ENCODE measurements at regions not wholly inside any gene's neighbourhood (a gene's known extent, or its start where the extent isn't known, plus 50 kb on each side); places are given as distances from the start of the nearest gene placed in this dataset.

DNA sequence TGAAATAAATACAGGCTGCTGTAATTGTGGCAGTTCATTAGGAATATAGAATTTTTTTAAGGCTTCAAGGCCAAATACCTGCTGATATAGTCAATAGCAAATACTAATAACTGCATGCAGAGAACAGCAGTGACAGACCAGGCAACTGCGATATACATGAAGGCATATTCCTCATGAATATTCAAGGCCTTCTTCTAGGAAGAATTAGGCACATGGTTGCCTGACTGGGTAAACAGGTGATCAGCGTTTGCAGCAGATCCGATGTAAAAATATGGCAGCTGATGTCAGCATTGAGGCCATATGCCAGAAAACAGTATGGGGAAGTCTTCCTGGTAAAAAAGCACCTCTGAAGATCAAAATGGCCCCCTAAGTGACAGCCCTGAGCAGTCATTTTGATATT, 629.7 kb downstream of the UQCRFS1 start:
- Histone ChIP-seq H3K4me3 (ENCODE audit: control insufficient read depth in 1 of 2, extremely low read depth in 1 of 2, low read length in 1 of 2) (no peak overlapping the region), H3K27me3 (replicated peaks in 1 of 2; ENCODE audit: control insufficient read depth in 2 of 2, extremely low read depth in 1 of 2, insufficient read depth in 2 of 2, low read length in 1 of 2) (no peaks in the 10 kb centered on the region), H3K36me3 (ENCODE audit: control insufficient read depth in 2 of 2, extremely low read depth in 1 of 2, insufficient read depth in 1 of 2, low read length in 1 of 2) (no peaks in the 10 kb centered on the region), H3K27ac (ENCODE audit: low read length) (no peak overlapping the region), H3K9me3 (no peaks in the 10 kb centered on the region), H3K4me1 (ENCODE audit: control insufficient read depth in 1 of 2, extremely low read depth in 1 of 2, insufficient read depth in 2 of 2, low read length in 2 of 2) (no peaks in the 10 kb centered on the region)
- Mint-ChIP-seq H3K4me1 (no peaks in the 10 kb centered on the region), H3K4me3 (no peak overlapping the region), H3K36me3 (no peaks in the 10 kb centered on the region), H3K27me3 (no peaks in the 10 kb centered on the region), H3K9me3 (no peaks in the 10 kb centered on the region), H3K27ac (no peak overlapping the region)
- no peak for ATAC-seq (replicated peaks in 1 of 4)
- ChIA-PET CTCF (no interaction called here), POLR2A (no interaction called here)
- WGBS (ENCODE audit: insufficient coverage), result 93% methylated on average over 3 of the region's 3 CpGs
- no peak for DNase-seq

GRCh38 chr19:28582796-28583195, 630.2 kb downstream of the UQCRFS1 start:
- Histone ChIP-seq H3K36me3 (ENCODE audit: control insufficient read depth in 2 of 2, extremely low read depth in 1 of 2, insufficient read depth in 1 of 2, low read length in 1 of 2) (no peaks in the 10 kb centered on the region), H3K27me3 (replicated peaks in 1 of 2; ENCODE audit: control insufficient read depth in 2 of 2, extremely low read depth in 1 of 2, insufficient read depth in 2 of 2, low read length in 1 of 2) (no peaks in the 10 kb centered on the region), H3K9me3 (no peaks in the 10 kb centered on the region), H3K27ac (ENCODE audit: low read length) (no peak overlapping the region), H3K4me1 (ENCODE audit: control insufficient read depth in 1 of 2, extremely low read depth in 1 of 2, insufficient read depth in 2 of 2, low read length in 2 of 2) (no peaks in the 10 kb centered on the region), H3K4me3 (ENCODE audit: control insufficient read depth in 1 of 2, extremely low read depth in 1 of 2, low read length in 1 of 2) (no peak overlapping the region)
- H3K4me3 Mint-ChIP-seq, result no peak overlapping the region
- H3K9me3 Mint-ChIP-seq, result no peaks in the 10 kb centered on the region
- no peaks in the 10 kb centered on the region for H3K4me1 Mint-ChIP-seq
- ATAC-seq (replicated peaks in 1 of 4) (no peak), DNase-seq (no peak)
- CTCF ChIA-PET, result no interaction called here
- no peak overlapping the region for H3K27ac Mint-ChIP-seq
- H3K36me3 Mint-ChIP-seq, result no peaks in the 10 kb centered on the region
- no CpG with 5 or more reads among the region's 2 CpGs for WGBS (ENCODE audit: insufficient coverage)
- no peaks in the 10 kb centered on the region for H3K27me3 Mint-ChIP-seq
- POLR2A ChIA-PET, result no interaction called here

- WGBS (ENCODE audit: insufficient coverage), result 84% methylated on average over 4 of the region's 6 CpGs
- Histone ChIP-seq H3K27me3 (replicated peaks in 1 of 2; ENCODE audit: control insufficient read depth in 2 of 2, extremely low read depth in 1 of 2, insufficient read depth in 2 of 2, low read length in 1 of 2) (no peaks in the 10 kb centered on the region), H3K4me3 (ENCODE audit: control insufficient read depth in 1 of 2, extremely low read depth in 1 of 2, low read length in 1 of 2) (no peak overlapping the region), H3K9me3 (no peaks in the 10 kb centered on the region), H3K27ac (ENCODE audit: low read length) (no peak overlapping the region), H3K4me1 (ENCODE audit: control insufficient read depth in 1 of 2, extremely low read depth in 1 of 2, insufficient read depth in 2 of 2, low read length in 2 of 2) (no peaks in the 10 kb centered on the region), H3K36me3 (ENCODE audit: control insufficient read depth in 2 of 2, extremely low read depth in 1 of 2, insufficient read depth in 1 of 2, low read length in 1 of 2) (no peaks in the 10 kb centered on the region)
- no peak overlapping the region for H3K27ac Mint-ChIP-seq
- H3K9me3 Mint-ChIP-seq, result no peaks in the 10 kb centered on the region
- ATAC-seq (replicated peaks in 1 of 4) (no peak), DNase-seq (no peak)
- H3K4me3 Mint-ChIP-seq, result no peak overlapping the region
- no peaks in the 10 kb centered on the region for H3K36me3 Mint-ChIP-seq
- ChIA-PET POLR2A (no interaction called here), CTCF (no interaction called here)
- no peaks in the 10 kb centered on the region for H3K27me3 Mint-ChIP-seq
- H3K4me1 Mint-ChIP-seq, result no peaks in the 10 kb centered on the region
These were observed 630.6 kb downstream of the UQCRFS1 start for GRCh38 chr19:28582344-28582743.

DNA sequence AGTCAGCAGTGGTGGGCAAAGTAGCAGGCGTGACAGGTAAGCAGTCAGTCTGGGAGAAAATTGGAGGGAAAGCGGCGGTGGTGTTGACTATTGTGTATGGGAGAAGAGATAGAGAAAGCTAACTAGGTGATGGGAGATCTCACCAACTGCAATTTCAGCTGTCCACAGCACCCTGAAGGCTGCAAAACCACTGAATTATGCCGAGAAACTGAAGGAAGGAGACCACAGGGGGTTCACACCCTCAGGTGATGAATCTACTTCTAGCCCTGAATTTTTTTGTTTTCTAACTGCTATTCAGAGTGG, 631.5 kb downstream of the UQCRFS1 start:
- Histone ChIP-seq H3K4me1 (ENCODE audit: control insufficient read depth in 1 of 2, extremely low read depth in 1 of 2, insufficient read depth in 2 of 2, low read length in 2 of 2) (no peaks in the 10 kb centered on the region), H3K9me3 (no peaks in the 10 kb centered on the region), H3K4me3 (ENCODE audit: control insufficient read depth in 1 of 2, extremely low read depth in 1 of 2, low read length in 1 of 2) (no peak overlapping the region), H3K36me3 (ENCODE audit: control insufficient read depth in 2 of 2, extremely low read depth in 1 of 2, insufficient read depth in 1 of 2, low read length in 1 of 2) (no peaks in the 10 kb centered on the region), H3K27me3 (replicated peaks in 1 of 2; ENCODE audit: control insufficient read depth in 2 of 2, extremely low read depth in 1 of 2, insufficient read depth in 2 of 2, low read length in 1 of 2) (no peaks in the 10 kb centered on the region), H3K27ac (ENCODE audit: low read length) (no peak overlapping the region)
- H3K9me3 Mint-ChIP-seq, result no peaks in the 10 kb centered on the region
- no peak overlapping the region for H3K4me3 Mint-ChIP-seq
- ChIA-PET POLR2A (no interaction called here), CTCF (no interaction called here)
- H3K4me1 Mint-ChIP-seq, result no peaks in the 10 kb centered on the region
- H3K36me3 Mint-ChIP-seq, result no peaks in the 10 kb centered on the region
- no peak overlapping the region for H3K27ac Mint-ChIP-seq
- ATAC-seq (replicated peaks in 1 of 4) (no peak), DNase-seq (no peak)
- no peaks in the 10 kb centered on the region for H3K27me3 Mint-ChIP-seq
- 76% methylated on average over 2 of the region's 4 CpGs for WGBS (ENCODE audit: insufficient coverage)

- Histone ChIP-seq H3K4me1 (ENCODE audit: control insufficient read depth in 1 of 2, extremely low read depth in 1 of 2, insufficient read depth in 2 of 2, low read length in 2 of 2) (no peaks in the 10 kb centered on the region), H3K9me3 (no peaks in the 10 kb centered on the region), H3K27ac (ENCODE audit: low read length) (no peak overlapping the region), H3K4me3 (ENCODE audit: control insufficient read depth in 1 of 2, extremely low read depth in 1 of 2, low read length in 1 of 2) (no peak overlapping the region), H3K36me3 (ENCODE audit: control insufficient read depth in 2 of 2, extremely low read depth in 1 of 2, insufficient read depth in 1 of 2, low read length in 1 of 2) (no peaks in the 10 kb centered on the region), H3K27me3 (replicated peaks in 1 of 2; ENCODE audit: control insufficient read depth in 2 of 2, extremely low read depth in 1 of 2, insufficient read depth in 2 of 2, low read length in 1 of 2) (no peaks in the 10 kb centered on the region)
- peaks cover 0 to 4% (median 4%) of the 10 kb centered on the region in 3 donors for H3K9me3 Mint-ChIP-seq
- H3K4me1 Mint-ChIP-seq, result no peaks in the 10 kb centered on the region
- H3K27ac Mint-ChIP-seq, result no peak overlapping the region
- DNase-seq (no peak), ATAC-seq (replicated peaks in 1 of 4) (no peak)
- no peaks in the 10 kb centered on the region for H3K36me3 Mint-ChIP-seq
- no peak overlapping the region for H3K4me3 Mint-ChIP-seq
- ChIA-PET POLR2A (no interaction called here), CTCF (no interaction called here)
- 77% methylated on average over 6 of the region's 6 CpGs for WGBS (ENCODE audit: insufficient coverage)
- H3K27me3 Mint-ChIP-seq, result no peaks in the 10 kb centered on the region
These were observed 634.0 kb downstream of the UQCRFS1 start for GRCh38 chr19:28578786-28579505.

DNA sequence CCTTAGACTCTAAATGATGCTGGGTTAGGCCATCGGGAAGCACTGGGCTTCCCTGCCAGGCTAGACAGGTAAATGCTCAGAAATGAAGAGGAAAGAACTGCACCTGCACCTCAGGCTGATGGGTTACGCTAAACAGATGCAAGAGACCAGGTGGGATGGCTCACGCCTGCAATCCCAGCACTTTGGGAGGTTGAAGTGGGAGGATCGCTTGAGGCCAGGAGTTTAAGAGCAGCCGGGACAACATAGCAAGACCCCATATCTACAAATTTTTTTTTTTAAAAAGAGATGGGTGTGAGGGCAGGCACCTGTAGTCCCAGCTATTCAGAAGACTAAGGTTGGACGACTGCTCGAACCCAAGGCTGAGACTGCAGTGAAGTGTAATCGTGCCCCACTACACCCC, 634.7 kb downstream of the UQCRFS1 start:
- H3K4me1 ChIP-seq (ENCODE audit: control insufficient read depth in 1 of 2, extremely low read depth in 1 of 2, insufficient read depth in 2 of 2, low read length in 2 of 2), result no peaks in the 10 kb centered on the region
- POLR2A ChIA-PET, result no interaction called here
- ATAC-seq (replicated peaks in 1 of 4) (no peak), DNase-seq (no peak)
- WGBS (ENCODE audit: insufficient coverage), result 72% methylated on average over 4 of the region's 8 CpGs
- Mint-ChIP-seq H3K27me3 (no peaks in the 10 kb centered on the region), H3K4me1 (no peaks in the 10 kb centered on the region), H3K36me3 (no peaks in the 10 kb centered on the region), H3K27ac (no peak overlapping the region), H3K9me3 (peaks cover 0 to 4% (median 4%) of the 10 kb centered on the region in 3 donors), H3K4me3 (no peak overlapping the region)
- no peaks in the 10 kb centered on the region for H3K36me3 ChIP-seq (ENCODE audit: control insufficient read depth in 2 of 2, extremely low read depth in 1 of 2, insufficient read depth in 1 of 2, low read length in 1 of 2)
- H3K4me3 ChIP-seq (ENCODE audit: control insufficient read depth in 1 of 2, extremely low read depth in 1 of 2, low read length in 1 of 2), result no peak overlapping the region
- CTCF ChIA-PET, result no interaction called here
- H3K27me3 ChIP-seq (replicated peaks in 1 of 2; ENCODE audit: control insufficient read depth in 2 of 2, extremely low read depth in 1 of 2, insufficient read depth in 2 of 2, low read length in 1 of 2), result no peaks in the 10 kb centered on the region
- no peak overlapping the region for H3K27ac ChIP-seq (ENCODE audit: low read length)
- no peaks in the 10 kb centered on the region for H3K9me3 ChIP-seq

DNA sequence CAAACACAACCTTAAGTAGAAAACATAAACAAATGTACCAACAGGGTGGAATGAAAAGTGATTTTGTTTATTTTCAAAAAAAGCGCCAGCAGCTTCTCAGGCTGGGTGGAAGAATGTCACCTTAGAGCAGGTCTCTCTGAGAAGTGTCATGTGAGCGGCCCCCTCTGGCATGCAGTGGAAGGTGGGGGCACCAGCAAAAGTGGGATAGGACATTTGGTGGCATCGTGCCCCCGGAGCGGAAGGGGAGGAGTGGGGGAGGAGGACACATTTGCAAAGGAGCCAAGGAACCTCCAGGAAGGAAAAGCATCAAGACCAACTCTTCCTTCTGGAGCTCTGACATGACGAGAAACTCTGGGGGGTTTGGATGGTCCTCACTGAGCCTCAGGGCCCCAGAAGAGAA, 635.3 kb downstream of the UQCRFS1 start:
- ChIA-PET CTCF (no interaction called here), POLR2A (no interaction called here)
- H3K36me3 ChIP-seq (ENCODE audit: control insufficient read depth in 2 of 2, extremely low read depth in 1 of 2, insufficient read depth in 1 of 2, low read length in 1 of 2), result no peaks in the 10 kb centered on the region
- Mint-ChIP-seq H3K4me3 (no peak overlapping the region), H3K36me3 (no peaks in the 10 kb centered on the region), H3K9me3 (peaks cover 0 to 4% (median 4%) of the 10 kb centered on the region in 3 donors), H3K4me1 (no peaks in the 10 kb centered on the region), H3K27ac (no peak overlapping the region), H3K27me3 (peaks cover 0 to 2% of the 10 kb centered on the region in 2 donors)
- no peaks in the 10 kb centered on the region for H3K9me3 ChIP-seq
- no peaks in the 10 kb centered on the region for H3K27me3 ChIP-seq (replicated peaks in 1 of 2; ENCODE audit: control insufficient read depth in 2 of 2, extremely low read depth in 1 of 2, insufficient read depth in 2 of 2, low read length in 1 of 2)
- H3K27ac ChIP-seq (ENCODE audit: low read length), result no peak overlapping the region
- H3K4me1 ChIP-seq (ENCODE audit: control insufficient read depth in 1 of 2, extremely low read depth in 1 of 2, insufficient read depth in 2 of 2, low read length in 2 of 2), result no peaks in the 10 kb centered on the region
- WGBS (ENCODE audit: insufficient coverage), result 79% methylated on average over 6 of the region's 6 CpGs
- ATAC-seq (replicated peaks in 1 of 4), result no peak
- no peak for DNase-seq
- H3K4me3 ChIP-seq (ENCODE audit: control insufficient read depth in 1 of 2, extremely low read depth in 1 of 2, low read length in 1 of 2), result no peak overlapping the region
